Astrocyte (in vitro differentiated cells and primary cell): ENCODE measurements at regions not wholly inside any gene's neighbourhood (a gene's known extent, or its start where the extent isn't known, plus 50 kb on each side); places are given as distances from the start of the nearest gene placed in this dataset.

Experiments used
- DNase-seq: peaks from one replicate; pipeline ENCODE4 v3.0.0-alpha.2; 2010; ENCODE audit warnings: low read depth
- FAIRE-seq: peaks from 2 replicates; lab custom pipeline; 2011; peaks lifted over from hg19 to GRCh38; lab: Jason Lieb, UNC
- H2AFZ ChIP-seq: 2 replicates; pipeline ENCODE4 v1.6.0; 2012; ENCODE audit warnings: low read depth, low read length, inconsistent platforms
- H3K27ac ChIP-seq: 2 replicates; pipeline ENCODE4 v1.5.1; 2011; ENCODE audit warnings: low read depth, low read length, inconsistent platforms
- H3K27me3 ChIP-seq: 2 replicates; pipeline ENCODE4 v1.6.0; 2011; ENCODE audit warnings: low read length, inconsistent platforms; ENCODE audit not compliant: insufficient read depth
- H3K36me3 ChIP-seq: 2 replicates; pipeline ENCODE4 v1.5.1; 2011; ENCODE audit warnings: low read length, inconsistent platforms; ENCODE audit not compliant: insufficient read depth
- H3K4me1 ChIP-seq: 2 replicates; pipeline ENCODE4 v1.5.1; 2011; ENCODE audit warnings: low read length, inconsistent platforms; ENCODE audit not compliant: insufficient read depth
- H3K4me2 ChIP-seq: 2 replicates; pipeline ENCODE4 v1.6.0; 2012; ENCODE audit warnings: low read length, inconsistent platforms
- H3K4me3 ChIP-seq: 2 replicates; pipeline ENCODE4 v1.5.1; 2011; ENCODE audit warnings: low read depth, mild to moderate bottlenecking, low read length, inconsistent platforms; ENCODE audit not compliant: insufficient read depth
- H3K79me2 ChIP-seq: 2 replicates; pipeline ENCODE4 v1.6.0; 2012; ENCODE audit warnings: mild to moderate bottlenecking, low read length, inconsistent platforms; ENCODE audit not compliant: insufficient read depth
- H3K9ac ChIP-seq: 2 replicates; pipeline ENCODE4 v1.6.0; 2012; ENCODE audit warnings: mild to moderate bottlenecking, low read length, inconsistent platforms
- H3K9me3 ChIP-seq: 2 replicates; pipeline ENCODE4 v1.5.1; 2012; ENCODE audit warnings: low read depth, mild to moderate bottlenecking, low read length, inconsistent platforms; ENCODE audit not compliant: insufficient read depth
- H4K20me1 ChIP-seq: 2 replicates; pipeline ENCODE4 v1.6.0; 2012; ENCODE audit warnings: low read length, inconsistent platforms; ENCODE audit not compliant: insufficient read depth
- H3K27ac Mint-ChIP-seq: one replicate; pipeline ENCODE4 v1.8.0; 2021; ENCODE audit warnings: mild to moderate bottlenecking, mixed read lengths; ENCODE audit not compliant: unreplicated experiment
- H3K27me3 Mint-ChIP-seq: one replicate; pipeline ENCODE4 v1.8.0; 2021; ENCODE audit warnings: low read depth, mixed read lengths; ENCODE audit not compliant: unreplicated experiment
- H3K36me3 Mint-ChIP-seq: one replicate; pipeline ENCODE4 v1.8.0; 2021; ENCODE audit warnings: low read depth, mixed read lengths; ENCODE audit not compliant: unreplicated experiment
- H3K4me1 Mint-ChIP-seq: one replicate; pipeline ENCODE4 v1.8.0; 2021; ENCODE audit warnings: low read depth, mixed read lengths; ENCODE audit not compliant: unreplicated experiment
- H3K4me3 Mint-ChIP-seq: one replicate; pipeline ENCODE4 v1.8.0; 2021; ENCODE audit warnings: mild to moderate bottlenecking, moderate library complexity, mixed read lengths; ENCODE audit not compliant: unreplicated experiment
- H3K9me3 Mint-ChIP-seq: one replicate; pipeline ENCODE4 v1.8.0; 2021; ENCODE audit warnings: mild to moderate bottlenecking, mixed read lengths; ENCODE audit not compliant: unreplicated experiment
- EZH2 ChIP-seq: IDR thresholded peaks from 2 replicates; pipeline ENCODE4 v1.6.1; 2012; ENCODE audit warnings: mild to moderate bottlenecking, low read length, inconsistent platforms; ENCODE audit not compliant: insufficient read depth
- TF ChIP-seq, protein P1 (sequence below): IDR thresholded peaks from 2 replicates; pipeline ENCODE4 v1.5.1; 2011; ENCODE audit warnings: low read depth, mild to moderate bottlenecking, inconsistent platforms, low read length, moderate library complexity; ENCODE audit not compliant: insufficient read depth

DNA sequence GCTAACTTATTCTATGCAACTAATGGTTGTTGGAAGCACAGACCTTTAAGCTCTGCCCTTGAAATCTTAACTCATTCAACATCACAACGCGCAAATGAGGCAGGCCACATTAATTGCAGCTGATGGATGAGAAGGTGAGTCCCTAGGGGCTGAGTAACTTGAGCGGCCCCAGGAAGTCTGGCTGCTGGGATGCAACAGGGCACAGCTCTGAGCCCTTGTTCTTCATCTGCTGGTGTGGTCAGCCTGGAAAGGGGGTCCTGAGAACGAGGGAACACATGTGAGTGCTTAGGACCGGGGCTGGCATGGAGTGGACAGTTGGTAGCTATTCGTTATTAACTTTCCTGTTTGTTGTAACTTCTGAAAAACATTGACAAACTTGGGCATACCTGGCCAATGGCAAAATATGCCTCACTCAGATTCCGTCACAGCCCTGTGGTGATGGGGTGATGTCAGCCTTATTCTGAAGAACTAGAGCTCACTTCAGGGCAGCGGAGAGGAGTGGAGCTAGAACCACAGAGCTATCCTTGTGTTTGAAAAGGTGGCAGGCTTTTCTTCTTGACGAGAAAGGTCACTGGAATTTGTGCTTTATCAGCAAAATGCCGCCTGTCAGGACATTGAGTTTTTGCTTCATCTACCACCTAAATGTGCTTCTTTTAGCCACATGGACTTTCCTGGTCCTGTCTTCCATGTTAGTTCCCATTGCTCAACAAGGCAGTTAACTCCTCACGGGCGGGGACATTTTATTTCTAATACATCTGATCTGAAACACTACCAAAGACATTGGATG, 145.9 kb upstream of the FHL2 start:
- H3K27me3 Mint-ChIP-seq, result peaks cover 5% of the 10 kb centered on the region
- Histone ChIP-seq H3K9ac (no peak overlapping the region), H3K4me3 (no peak overlapping the region), H2AFZ (no peak overlapping the region), H3K9me3 (no peaks in the 10 kb centered on the region), H3K27ac (no peak overlapping the region), H3K27me3 (peaks cover 15% of the 10 kb centered on the region), H3K79me2 (no peaks in the 10 kb centered on the region), H4K20me1 (no peaks in the 10 kb centered on the region), H3K4me1 (no peaks in the 10 kb centered on the region), H3K36me3 (no peaks in the 10 kb centered on the region), H3K4me2 (no peak overlapping the region)
- H3K4me3 Mint-ChIP-seq, result no peak overlapping the region
- no peak overlapping the region for H3K27ac Mint-ChIP-seq
- peaks cover 13% of the 10 kb centered on the region for H3K4me1 Mint-ChIP-seq
- peaks cover 3% of the 10 kb centered on the region for H3K36me3 Mint-ChIP-seq
- FAIRE-seq (no peak), DNase-seq (no peak)
- no peaks in the 10 kb centered on the region for H3K9me3 Mint-ChIP-seq
- no peak for TF ChIP-seq EZH2
- TF ChIP-seq, protein P1, sequence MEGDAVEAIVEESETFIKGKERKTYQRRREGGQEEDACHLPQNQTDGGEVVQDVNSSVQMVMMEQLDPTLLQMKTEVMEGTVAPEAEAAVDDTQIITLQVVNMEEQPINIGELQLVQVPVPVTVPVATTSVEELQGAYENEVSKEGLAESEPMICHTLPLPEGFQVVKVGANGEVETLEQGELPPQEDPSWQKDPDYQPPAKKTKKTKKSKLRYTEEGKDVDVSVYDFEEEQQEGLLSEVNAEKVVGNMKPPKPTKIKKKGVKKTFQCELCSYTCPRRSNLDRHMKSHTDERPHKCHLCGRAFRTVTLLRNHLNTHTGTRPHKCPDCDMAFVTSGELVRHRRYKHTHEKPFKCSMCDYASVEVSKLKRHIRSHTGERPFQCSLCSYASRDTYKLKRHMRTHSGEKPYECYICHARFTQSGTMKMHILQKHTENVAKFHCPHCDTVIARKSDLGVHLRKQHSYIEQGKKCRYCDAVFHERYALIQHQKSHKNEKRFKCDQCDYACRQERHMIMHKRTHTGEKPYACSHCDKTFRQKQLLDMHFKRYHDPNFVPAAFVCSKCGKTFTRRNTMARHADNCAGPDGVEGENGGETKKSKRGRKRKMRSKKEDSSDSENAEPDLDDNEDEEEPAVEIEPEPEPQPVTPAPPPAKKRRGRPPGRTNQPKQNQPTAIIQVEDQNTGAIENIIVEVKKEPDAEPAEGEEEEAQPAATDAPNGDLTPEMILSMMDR, result no peak

DNA sequence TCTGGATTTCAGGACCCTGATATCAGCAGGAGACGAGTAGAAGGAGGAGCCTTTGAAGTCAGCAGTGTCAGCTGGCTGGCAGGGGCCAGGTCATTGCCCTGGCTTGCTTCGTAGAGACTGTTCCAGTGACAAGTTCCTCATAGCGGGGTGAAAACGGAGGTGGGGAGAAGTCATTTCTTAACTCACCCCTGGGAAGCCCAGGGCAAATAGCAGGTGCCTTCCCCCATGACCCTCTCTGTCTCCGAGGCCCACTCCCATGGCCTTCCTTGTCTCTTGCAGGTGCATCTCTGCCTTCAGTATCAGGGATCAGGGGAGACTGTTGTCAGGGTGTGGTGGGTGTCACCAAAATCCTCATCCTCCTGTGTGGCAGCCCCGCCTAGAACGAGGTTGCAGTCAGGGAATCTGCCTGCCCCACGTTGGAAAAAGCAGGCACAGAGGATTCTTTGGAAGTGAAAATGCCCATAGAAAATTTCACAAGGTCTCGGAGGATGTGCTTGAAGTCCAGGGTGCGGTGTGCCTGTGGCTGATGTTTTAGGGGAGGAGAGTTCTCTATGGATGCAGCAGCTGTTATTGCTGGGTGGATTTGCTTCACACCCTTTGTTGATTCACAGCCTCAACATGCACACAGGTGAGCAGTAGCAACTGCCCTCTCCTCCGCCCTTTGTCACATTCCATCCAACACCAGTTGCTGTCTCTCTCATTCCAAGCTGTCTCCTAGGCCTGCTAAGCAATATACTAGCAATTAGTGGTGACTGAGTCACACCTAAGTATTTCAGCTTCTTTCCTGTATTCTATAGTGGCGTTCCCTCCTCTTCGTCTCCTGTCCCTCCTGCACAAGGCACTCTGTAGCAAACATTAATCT, 142.6 kb upstream of the FHL2 start:
- no peak for DNase-seq
- TF ChIP-seq, protein P1, result no peak
- TF ChIP-seq EZH2, result no peak
- no peak overlapping the region for H3K4me3 Mint-ChIP-seq
- FAIRE-seq, result no peak
- no peak overlapping the region for H3K27ac ChIP-seq
- H3K4me1 ChIP-seq, result no peaks in the 10 kb centered on the region
- no peak overlapping the region for H2AFZ ChIP-seq
- H3K27me3 ChIP-seq, result peaks cover 25% of the 10 kb centered on the region
- peaks cover 18% of the 10 kb centered on the region for H3K27me3 Mint-ChIP-seq
- no peaks in the 10 kb centered on the region for H4K20me1 ChIP-seq
- H3K9me3 Mint-ChIP-seq, result no peaks in the 10 kb centered on the region
- H3K36me3 Mint-ChIP-seq, result peaks cover 3% of the 10 kb centered on the region
- H3K9me3 ChIP-seq, result no peaks in the 10 kb centered on the region
- no peak overlapping the region for H3K4me3 ChIP-seq
- no peak overlapping the region for H3K4me2 ChIP-seq
- no peak overlapping the region for H3K27ac Mint-ChIP-seq
- H3K36me3 ChIP-seq, result no peaks in the 10 kb centered on the region
- H3K4me1 Mint-ChIP-seq, result peaks cover 22% of the 10 kb centered on the region
- no peak overlapping the region for H3K9ac ChIP-seq
- no peaks in the 10 kb centered on the region for H3K79me2 ChIP-seq
